ENCODE measurements at regions not wholly inside any gene's neighbourhood (a gene's known extent, or its start where the extent isn't known, plus 50 kb on each side); places are given as distances from the start of the nearest gene placed in this dataset.

DNA sequence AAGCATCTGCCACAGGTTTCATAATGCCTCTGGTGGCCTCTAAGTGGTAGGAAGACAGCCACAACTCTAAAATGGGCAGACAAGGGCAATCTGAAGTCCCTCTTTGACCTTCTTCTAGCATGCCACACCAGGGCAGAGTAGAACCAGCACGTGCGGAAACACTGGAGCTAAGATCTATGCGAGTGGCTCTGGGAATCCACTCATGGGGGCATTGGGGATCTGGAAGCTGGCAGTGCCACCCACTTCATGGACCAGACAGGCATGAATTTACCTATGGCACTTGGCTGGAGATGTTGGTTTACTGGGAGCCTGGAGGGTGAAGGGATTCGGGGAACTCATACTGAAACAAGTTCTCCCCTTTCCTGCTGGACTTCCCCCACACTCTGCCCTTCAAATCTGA, 337.4 kb downstream of the MIAT start:
- DNase-seq (ENCODE audit: low spot score) = no peak

GRCh38 chr22:26995235-26995634, 337.8 kb downstream of the MIAT start:
- no peak for DNase-seq (ENCODE audit: low spot score)

GRCh38 chr22:26996154-26996553, 338.8 kb downstream of the MIAT start:
- DNase-seq (ENCODE audit: low spot score) = no peak

- no peak for DNase-seq (ENCODE audit: low spot score)
Observed at GRCh38 chr22:26998129-26998528, 340.7 kb downstream of the MIAT start.

GRCh38 chr22:26998716-26999115, 341.3 kb downstream of the MIAT start:
- no peak for DNase-seq (ENCODE audit: low spot score)

GRCh38 chr22:27003297-27003696, 345.9 kb downstream of the MIAT start:
- DNase-seq (ENCODE audit: low spot score) = no peak

GRCh38 chr22:27004434-27004833, 347.0 kb downstream of the MIAT start:
- no peak for DNase-seq (ENCODE audit: low spot score)

- DNase-seq (ENCODE audit: low spot score) = no peak
Observed at GRCh38 chr22:27008454-27008853, 351.1 kb downstream of the MIAT start.

- DNase-seq (ENCODE audit: low spot score) = no peak
Observed at GRCh38 chr22:27011133-27011532, 353.7 kb downstream of the MIAT start.

DNA sequence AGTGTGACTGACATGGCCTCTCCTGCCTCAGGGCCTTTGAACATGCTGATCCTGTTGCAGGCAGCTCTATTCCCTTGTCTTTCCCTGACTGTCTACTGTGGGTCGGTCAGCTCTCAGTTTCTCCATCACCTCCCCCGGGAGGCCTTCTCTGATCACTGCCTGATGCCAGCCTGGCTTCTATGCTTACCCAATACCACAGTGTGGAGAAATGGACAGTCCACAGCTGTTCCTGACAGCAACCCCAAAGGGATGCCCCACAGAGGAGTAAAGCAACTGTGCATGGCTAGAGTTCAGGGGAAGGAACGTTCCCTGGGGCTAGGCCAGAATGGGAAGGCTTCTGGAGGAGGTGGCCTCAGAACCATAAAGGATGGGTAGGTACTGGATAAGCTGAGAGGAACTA, 354.3 kb downstream of the MIAT start:
- DNase-seq (ENCODE audit: low spot score) = no peak

DNA sequence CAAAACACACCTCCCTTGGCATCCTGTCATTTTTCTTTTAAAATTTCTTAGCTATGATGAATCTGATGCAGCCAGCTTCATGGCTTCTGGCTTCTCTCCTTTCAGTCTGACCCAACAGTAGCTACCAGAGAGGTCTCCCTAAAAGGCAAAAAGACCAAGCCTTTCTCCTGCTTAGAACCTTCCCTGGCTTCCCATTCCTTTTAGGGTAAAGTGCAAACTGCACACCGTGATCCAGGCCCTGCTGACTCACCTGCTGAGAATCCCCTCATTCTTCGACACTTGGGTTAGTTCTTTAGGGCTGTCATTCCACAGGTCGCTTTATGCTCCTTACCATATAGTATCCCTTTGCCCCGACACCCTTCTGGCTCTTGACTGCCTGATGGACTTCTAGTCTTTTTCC, 362.4 kb downstream of the MIAT start:
- DNase-seq (ENCODE audit: low spot score) = no peak

GRCh38 chr22:27022274-27022895, 365.0 kb downstream of the MIAT start:
- no peak for DNase-seq (ENCODE audit: low spot score)

DNA sequence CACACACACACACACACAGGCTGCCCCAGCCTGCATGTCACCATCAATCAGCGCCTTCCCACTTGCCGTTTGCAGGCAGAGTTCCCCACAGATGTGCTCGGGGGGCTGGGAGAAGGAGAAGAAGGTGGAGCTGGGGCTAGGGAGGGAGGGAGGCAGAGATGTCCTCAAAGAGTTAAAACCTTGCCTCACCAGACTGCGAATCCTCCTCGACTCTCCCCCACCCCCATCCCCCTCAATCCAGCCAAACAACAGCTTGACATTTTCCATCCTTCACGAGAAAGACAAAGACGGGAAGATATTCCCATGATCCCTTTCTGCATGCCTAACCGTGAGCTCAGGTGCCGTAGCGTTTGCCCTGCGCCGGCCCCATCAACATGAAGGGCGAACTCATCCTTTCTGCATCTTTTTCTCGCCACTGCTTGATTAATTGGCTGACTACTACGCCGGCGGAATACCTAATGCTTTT, 365.5 kb downstream of the MIAT start:
- no peak for DNase-seq (ENCODE audit: low spot score)

GRCh38 chr22:27023591-27023990, 366.2 kb downstream of the MIAT start:
- DNase-seq (ENCODE audit: low spot score) = no peak

- no peak for DNase-seq (ENCODE audit: low spot score)
Observed at GRCh38 chr22:27024982-27025381, 367.6 kb downstream of the MIAT start.

GRCh38 chr22:27028093-27028492, 370.7 kb downstream of the MIAT start:
- DNase-seq (ENCODE audit: low spot score) = no peak

- no peak for DNase-seq (ENCODE audit: low spot score)
Observed at GRCh38 chr22:27029584-27030130, 372.3 kb downstream of the MIAT start.

DNA sequence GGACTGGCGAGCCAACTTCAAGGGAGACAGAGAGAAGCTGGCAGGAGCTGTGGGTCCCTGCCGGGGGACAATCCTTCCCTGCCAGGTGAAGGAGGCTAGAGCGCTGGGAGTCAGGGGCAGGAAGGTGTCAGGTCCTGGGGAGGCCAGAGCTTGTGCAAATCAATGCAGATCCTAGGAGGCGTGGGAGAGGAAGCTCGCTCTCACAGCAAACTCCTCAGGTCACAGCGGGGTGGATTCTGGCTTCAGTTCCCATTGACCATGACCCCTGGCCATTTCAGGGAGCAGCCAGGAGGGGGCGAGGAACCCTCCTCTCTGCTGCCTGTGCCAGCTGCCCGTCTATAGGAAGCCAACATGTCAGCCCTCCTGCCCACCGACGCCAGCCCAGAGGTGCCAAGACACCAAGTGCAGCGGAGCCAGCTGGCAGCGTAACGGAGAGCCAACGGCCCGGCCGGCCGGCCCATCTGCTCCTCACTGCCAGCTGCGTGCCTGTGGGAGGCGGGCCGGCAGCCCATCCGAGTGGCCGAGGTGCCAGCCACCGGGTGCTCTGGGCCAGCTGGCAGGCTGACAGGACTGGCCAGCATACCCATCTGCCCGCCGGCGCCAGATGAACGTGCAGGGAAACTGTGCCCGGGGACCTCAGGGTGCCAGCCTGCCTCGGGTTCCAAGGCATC, 374.8 kb downstream of the MIAT start:
- no peak for DNase-seq (ENCODE audit: low spot score)

GRCh38 chr22:27041745-27042310, 384.4 kb downstream of the MIAT start:
- no peak for DNase-seq (ENCODE audit: low spot score)

GRCh38 chr22:27043262-27043661, 385.9 kb downstream of the MIAT start:
- DNase-seq (ENCODE audit: low spot score) = no peak

DNA sequence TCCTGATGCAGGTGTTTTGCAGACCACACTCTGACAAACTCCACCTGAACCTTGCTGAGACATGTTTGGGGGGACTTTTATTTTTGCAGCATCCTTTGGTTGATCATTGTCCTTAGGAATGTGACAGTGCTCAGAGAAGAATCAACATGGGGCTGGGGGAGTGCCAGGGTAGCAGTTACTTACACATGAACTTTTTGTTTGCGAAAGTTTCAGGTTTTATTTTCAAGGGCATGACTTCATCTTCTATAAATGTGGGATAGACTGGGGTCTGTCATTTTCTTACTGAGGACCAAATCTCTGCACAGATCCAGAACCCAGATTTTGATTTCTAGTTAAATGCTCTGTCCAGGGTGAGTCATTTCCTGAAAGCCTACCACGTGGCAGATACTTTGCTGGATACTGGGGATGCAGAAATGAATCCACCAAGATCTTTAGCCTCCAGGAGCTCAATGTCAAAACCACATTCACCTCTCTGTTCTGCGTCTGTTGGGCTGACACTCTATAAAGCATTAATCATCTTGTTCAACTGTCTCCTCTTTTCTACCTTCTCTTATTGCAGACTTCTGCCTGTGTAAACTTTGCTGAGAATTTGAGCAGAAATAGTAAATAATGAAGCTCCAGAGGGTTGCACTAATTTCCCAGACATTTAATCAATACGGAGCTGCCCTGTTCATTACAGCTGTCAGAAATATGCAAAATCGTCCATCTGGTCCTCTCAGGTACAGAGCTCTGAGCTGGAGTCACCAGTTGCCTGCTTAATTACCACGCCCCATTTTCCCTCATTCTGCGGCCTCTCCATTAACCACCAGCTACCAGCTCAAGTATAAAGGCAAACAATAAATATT, 387.9 kb downstream of the MIAT start:
- no peak for DNase-seq (ENCODE audit: low spot score)

DNA sequence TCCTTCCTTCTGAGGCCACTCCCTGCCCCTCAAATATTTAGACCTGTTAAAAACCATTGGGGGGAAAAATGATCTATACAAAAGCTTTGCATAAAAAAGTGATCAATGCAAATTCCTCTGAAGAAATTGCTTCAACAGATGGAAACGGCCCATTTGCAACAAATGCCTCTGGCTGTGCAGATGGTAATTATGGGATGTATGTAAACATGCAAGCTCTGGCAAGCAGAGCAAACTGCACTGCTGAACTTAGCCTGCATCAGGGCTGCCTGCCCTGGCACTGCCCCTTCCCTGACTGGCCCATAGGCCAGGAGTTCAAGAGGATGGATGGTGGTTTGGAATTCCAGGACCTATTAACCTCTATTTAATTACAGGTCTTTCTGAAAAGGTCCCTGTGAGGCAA, 388.7 kb downstream of the MIAT start:
- no peak for DNase-seq (ENCODE audit: low spot score)

Measured in mesenteric fat pad (tissue), 1 donor.